ENCODE measurements at regions not wholly inside any gene's neighbourhood (a gene's known extent, or its start where the extent isn't known, plus 50 kb on each side); places are given as distances from the start of the nearest gene placed in this dataset.

GRCh38 chr10:121405953-121406352 is 192.3 kb downstream of the FGFR2 start:
- Histone ChIP-seq H2AFZ (ENCODE audit: control insufficient read depth, low read length) (no peak overlapping the region), H3K27ac (ENCODE audit: control insufficient read depth, insufficient read depth, low read length) (no peak overlapping the region), H4K20me1 (ENCODE audit: control insufficient read depth, extremely low read depth, insufficient read depth, low read length) (no peaks in the 10 kb centered on the region), H3K79me2 (ENCODE audit: control insufficient read depth, insufficient read depth, low read length) (no peaks in the 10 kb centered on the region), H3K36me3 (ENCODE audit: control insufficient read depth in 2 of 2, extremely low read depth in 1 of 2, insufficient read depth in 2 of 2, low read length in 2 of 2) (no peaks in the 10 kb centered on the region), H3K4me2 (ENCODE audit: control insufficient read depth, extremely low read depth, insufficient read depth, low read depth, low read length) (no peak overlapping the region), H3K9ac (ENCODE audit: control insufficient read depth, extremely low read depth, insufficient read depth, low read length) (no peak overlapping the region), H3K27me3 (ENCODE audit: control insufficient read depth, extremely low read depth, insufficient read depth, low read length) (no peaks in the 10 kb centered on the region), H3K9me1 (ENCODE audit: control insufficient read depth, extremely low read depth, insufficient read depth, low read length) (no peaks in the 10 kb centered on the region), H3K9me3 (ENCODE audit: control insufficient read depth, low read depth, low read length) (no peaks in the 10 kb centered on the region), H3K4me1 (ENCODE audit: control insufficient read depth, extremely low read depth, insufficient read depth, low read length) (peaks cover 13% of the 10 kb centered on the region), H3K4me3 (ENCODE audit: control insufficient read depth in 2 of 3, extremely low read depth in 1 of 3, insufficient read depth in 2 of 3, low read depth in 1 of 3, low read length in 3 of 3) (no peak overlapping the region)
- TF ChIP-seq EZH2 (IDR thresholded peaks at IDR 0.05; ENCODE audit: low read length): no peak
- TF ChIP-seq, protein P1, sequence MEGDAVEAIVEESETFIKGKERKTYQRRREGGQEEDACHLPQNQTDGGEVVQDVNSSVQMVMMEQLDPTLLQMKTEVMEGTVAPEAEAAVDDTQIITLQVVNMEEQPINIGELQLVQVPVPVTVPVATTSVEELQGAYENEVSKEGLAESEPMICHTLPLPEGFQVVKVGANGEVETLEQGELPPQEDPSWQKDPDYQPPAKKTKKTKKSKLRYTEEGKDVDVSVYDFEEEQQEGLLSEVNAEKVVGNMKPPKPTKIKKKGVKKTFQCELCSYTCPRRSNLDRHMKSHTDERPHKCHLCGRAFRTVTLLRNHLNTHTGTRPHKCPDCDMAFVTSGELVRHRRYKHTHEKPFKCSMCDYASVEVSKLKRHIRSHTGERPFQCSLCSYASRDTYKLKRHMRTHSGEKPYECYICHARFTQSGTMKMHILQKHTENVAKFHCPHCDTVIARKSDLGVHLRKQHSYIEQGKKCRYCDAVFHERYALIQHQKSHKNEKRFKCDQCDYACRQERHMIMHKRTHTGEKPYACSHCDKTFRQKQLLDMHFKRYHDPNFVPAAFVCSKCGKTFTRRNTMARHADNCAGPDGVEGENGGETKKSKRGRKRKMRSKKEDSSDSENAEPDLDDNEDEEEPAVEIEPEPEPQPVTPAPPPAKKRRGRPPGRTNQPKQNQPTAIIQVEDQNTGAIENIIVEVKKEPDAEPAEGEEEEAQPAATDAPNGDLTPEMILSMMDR (optimal IDR thresholded peaks at IDR 0.05 in 1 of 3, IDR thresholded peaks at IDR 0.05 in 1 of 3, conservative IDR thresholded peaks at IDR 0.05 in 1 of 3; ENCODE audit: extremely low read depth in 1 of 3, insufficient read depth in 2 of 3, low read length in 3 of 3): no peak
- DNase-seq (ENCODE audit: low read depth, low spot score) (no peak), FAIRE-seq (no peak)
- dilution Hi-C loops (cut with MboI; ENCODE audit: extremely low pct_ligation_motif_present, low sequenced_read_pairs): no loop called here

- Histone ChIP-seq H4K20me1 (ENCODE audit: control insufficient read depth, extremely low read depth, insufficient read depth, low read length) (no peaks in the 10 kb centered on the region), H3K27ac (ENCODE audit: control insufficient read depth, insufficient read depth, low read length) (peak overlapping the region; percentile 30), H3K4me2 (ENCODE audit: control insufficient read depth, extremely low read depth, insufficient read depth, low read depth, low read length) (peak overlapping the region; percentile 63), H3K9me1 (ENCODE audit: control insufficient read depth, extremely low read depth, insufficient read depth, low read length) (no peaks in the 10 kb centered on the region), H3K9ac (ENCODE audit: control insufficient read depth, extremely low read depth, insufficient read depth, low read length) (peak overlapping the region; percentile 31), H3K9me3 (ENCODE audit: control insufficient read depth, low read depth, low read length) (no peaks in the 10 kb centered on the region), H2AFZ (ENCODE audit: control insufficient read depth, low read length) (peak overlapping the region; percentile 65), H3K27me3 (ENCODE audit: control insufficient read depth, extremely low read depth, insufficient read depth, low read length) (no peaks in the 10 kb centered on the region), H3K4me1 (ENCODE audit: control insufficient read depth, extremely low read depth, insufficient read depth, low read length) (peaks cover 13% of the 10 kb centered on the region), H3K4me3 (ENCODE audit: control insufficient read depth in 2 of 3, extremely low read depth in 1 of 3, insufficient read depth in 2 of 3, low read depth in 1 of 3, low read length in 3 of 3) (no peak overlapping the region), H3K36me3 (ENCODE audit: control insufficient read depth in 2 of 2, extremely low read depth in 1 of 2, insufficient read depth in 2 of 2, low read length in 2 of 2) (no peaks in the 10 kb centered on the region), H3K79me2 (ENCODE audit: control insufficient read depth, insufficient read depth, low read length) (no peaks in the 10 kb centered on the region)
- FAIRE-seq: peak; percentile 74
- dilution Hi-C loops (cut with MboI; ENCODE audit: extremely low pct_ligation_motif_present, low sequenced_read_pairs): no loop called here
- no peak for DNase-seq (ENCODE audit: low read depth, low spot score)
- no peak for TF ChIP-seq EZH2 (IDR thresholded peaks at IDR 0.05; ENCODE audit: low read length)
- TF ChIP-seq, protein P1 (optimal IDR thresholded peaks at IDR 0.05 in 1 of 3, IDR thresholded peaks at IDR 0.05 in 1 of 3, conservative IDR thresholded peaks at IDR 0.05 in 1 of 3; ENCODE audit: extremely low read depth in 1 of 3, insufficient read depth in 2 of 3, low read length in 3 of 3): no peak
Observed at GRCh38 chr10:121406823-121407545, 191.3 kb downstream of the FGFR2 start.
